ENCODE measurements at regions not wholly inside any gene's neighbourhood (a gene's known extent, or its start where the extent isn't known, plus 50 kb on each side); places are given as distances from the start of the nearest gene placed in this dataset.
"Not testable (repeated sequence)": the region's sequence is repeated elsewhere in the genome, so short reads cannot be mapped to it uniquely, and the experiment has no call there.

DNA sequence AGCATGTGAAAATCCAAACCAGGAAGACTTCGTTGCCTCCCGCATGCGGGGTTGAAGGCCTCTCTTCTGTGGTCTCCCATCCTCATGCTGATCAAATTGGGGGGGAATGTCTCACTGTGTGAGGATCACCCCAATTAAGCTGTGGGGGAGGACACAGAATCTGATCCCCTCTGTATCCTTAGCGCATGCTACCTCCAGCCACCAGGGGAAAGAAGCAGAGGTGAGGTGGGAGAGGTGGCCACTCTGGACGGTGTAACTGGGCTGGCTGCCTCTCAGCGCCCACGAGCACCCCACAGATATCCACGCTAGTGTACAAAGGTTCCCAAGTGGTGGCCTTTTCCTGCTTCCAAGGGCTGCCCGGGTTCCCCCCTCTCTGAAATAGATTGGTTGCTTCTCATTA, 177.6 kb upstream of the PLGLB1 start:
- not testable (repeated sequence) for DNase-seq

DNA sequence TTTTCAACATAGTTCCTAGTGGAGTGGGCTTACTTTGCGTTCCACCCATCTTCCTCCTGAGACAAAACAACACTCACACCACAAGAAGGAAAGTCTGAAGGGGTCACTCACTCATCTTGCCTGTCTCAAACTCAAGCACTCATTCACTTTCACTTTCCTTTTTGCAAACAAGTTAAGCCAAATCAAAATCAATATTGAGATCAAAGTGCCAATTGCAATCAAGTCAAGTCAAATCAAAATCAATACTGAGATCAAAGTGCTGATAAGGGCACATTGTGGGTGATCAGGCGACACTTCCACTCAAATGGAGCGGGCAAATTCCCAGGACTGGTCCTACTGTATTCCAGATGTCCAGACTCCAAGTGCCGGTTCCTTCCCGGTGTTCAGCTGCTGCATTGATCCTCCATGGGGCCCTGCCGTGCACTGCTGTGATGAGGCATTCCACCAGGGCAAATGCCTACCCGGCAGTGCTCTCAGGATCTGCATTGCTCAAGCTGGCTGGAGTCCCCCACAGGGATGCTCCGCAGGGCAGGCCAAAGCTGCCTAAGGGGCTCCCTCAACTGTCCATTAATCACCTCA, 183.0 kb upstream of the PLGLB1 start:
- not testable (repeated sequence) for DNase-seq

DNA sequence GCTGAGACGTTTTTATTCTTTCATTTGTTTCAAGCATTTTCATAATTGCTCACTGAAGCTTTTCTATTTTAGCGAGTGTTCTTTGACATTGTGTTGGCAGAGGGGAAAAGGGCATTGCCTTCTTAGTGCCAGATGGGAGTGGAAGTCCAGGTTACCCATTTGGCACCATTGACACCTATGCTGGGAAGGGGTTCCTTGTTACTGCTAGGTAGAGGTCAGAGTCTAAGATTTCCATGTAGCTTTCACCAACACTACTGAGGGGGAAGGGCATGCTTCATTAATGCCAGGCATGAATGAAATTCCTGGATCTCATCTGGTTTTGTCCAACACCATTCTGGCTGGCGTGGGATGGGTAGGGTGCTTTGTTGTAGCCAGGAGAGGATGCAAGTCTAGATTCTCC, 191.3 kb upstream of the PLGLB1 start:
- DNase-seq: not testable (repeated sequence)

DNA sequence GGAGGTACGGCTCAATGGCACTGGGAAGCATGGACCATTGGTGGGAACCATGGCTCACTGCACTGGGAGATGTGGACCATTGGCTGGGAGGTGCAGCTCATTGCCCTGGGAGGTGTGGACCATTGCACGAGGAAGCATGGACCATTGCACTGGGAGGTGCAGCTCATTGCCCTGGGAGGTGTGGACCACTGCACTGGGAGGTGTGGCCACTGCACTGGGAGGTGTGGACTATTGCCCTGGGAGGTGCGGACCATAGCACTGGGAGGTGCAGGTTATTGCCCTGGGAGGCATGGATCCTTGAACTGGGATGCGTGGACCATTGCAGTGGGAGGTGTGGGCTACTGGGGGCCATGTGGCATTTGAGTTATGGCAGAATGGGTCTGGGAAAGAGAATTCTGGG, 195.4 kb upstream of the PLGLB1 start:
- DNase-seq: not testable (repeated sequence)

DNA sequence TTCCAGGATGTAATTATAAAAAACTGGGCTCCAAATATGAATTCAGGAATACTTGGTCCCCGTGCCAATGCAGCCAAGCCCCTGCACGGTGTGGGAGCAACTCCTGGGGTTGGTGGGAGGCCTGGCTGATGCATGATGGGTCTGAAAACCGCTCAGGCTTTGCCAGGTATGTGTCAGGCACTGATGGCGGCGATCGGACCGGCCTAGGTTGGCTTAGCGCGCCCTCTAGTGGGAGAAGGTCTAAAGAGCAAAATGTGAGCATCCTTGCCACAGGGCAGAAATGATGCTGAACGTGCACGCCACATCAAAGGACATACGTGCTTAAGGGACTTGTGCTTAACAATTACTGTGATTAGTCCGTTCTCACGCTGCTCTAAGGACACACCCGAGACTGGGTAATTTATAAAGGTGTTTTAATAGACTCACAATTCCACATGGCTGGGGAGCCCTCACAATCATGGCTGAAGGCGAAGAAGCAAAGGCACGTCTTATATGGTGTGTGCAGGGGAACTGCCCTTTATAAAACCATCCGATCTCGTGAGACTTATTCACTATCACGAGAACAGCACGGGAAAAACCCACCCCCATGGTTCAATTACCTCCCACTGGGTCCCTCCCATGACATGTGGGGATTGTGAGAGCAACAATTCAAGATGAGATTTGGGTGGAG, 196.2 kb upstream of the PLGLB1 start:
- DNase-seq: not testable (repeated sequence)

DNA sequence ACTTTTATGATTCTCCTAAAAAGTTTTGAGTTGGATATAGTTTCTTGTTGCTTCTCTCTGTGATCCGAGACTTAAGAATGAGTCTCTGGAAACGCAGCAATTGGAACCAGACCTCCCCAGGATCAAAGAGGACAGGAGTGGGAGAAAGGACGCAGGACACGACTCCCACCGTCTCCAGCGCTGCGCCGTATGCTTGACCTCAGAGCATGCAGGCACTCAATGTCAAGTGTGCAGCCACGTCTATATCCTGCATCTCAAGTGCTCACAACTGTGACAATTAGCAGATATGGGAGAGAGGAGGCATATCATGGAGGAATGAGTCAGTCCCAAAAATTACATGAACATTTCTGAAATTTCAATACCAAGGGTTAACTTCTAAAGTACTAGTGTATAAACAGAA, 199.0 kb upstream of the PLGLB1 start:
- not testable (repeated sequence) for DNase-seq

DNA sequence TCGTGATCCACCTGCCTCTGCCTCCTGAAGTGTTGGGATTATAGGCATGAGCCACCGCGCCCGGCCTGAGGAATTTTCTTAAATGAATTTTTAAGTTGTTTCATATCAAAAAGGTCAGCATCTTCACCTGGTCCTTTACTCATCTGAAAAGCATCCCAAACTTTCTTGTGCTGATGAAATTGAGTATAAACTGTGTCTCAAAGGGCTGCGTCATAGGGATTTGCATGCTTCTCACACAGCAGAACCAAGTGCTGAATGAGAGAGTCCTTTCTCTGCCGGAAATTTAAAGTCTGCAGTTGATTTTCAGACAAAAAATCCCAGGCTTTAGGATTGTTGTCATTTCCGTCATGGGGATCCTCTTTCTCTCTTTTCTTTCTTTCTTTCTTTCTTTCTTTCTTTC, 200.5 kb upstream of the PLGLB1 start:
- not testable (repeated sequence) for DNase-seq

DNA sequence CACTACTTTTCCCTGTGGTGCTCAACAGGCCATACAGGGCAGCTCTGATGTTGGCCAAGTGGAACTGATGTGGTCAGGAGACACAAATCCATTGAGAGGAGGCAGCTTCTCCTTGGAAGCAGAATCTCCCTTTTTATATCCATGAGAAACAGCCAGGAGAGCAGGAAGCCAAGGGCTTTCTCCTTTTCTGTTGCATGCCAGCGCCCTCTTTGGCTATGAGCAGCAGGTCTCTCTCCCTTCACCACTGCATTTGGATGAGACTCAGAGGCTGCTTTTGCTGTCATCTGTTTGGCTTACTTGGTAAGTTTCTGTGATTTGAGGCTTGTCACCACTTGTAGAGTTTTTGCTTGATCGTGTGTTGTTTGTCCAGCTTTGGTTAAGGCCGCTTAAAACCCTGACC, 202.2 kb upstream of the PLGLB1 start:
- DNase-seq: not testable (repeated sequence)

DNA sequence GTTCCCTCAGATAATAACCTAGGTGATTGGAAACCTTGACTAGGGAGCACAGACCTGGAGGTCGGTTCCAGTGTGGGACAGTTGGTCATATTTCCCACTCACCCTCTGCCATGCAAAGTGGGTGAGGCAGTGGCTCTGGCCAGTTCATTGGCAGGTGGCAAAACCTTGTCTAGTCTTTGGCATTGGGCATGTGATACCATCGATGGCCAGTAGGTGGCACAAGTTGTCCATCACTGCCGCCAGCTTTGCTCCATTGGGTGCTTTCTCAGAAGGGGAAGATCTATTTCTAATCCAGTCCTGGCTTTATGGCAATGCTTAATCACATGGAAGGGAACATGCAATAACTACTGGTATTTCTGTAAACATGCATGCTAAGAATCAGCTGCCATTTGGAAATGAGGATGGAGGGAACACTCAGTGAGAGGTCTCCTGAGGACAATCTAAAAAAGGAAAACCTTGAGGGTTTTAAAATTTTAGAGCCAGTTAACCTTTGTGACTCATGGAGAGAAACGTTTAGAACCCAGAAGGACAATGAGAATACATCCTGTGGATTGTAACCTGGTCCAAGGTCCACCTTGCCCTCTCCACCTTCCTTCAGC, 207.5 kb upstream of the PLGLB1 start:
- DNase-seq: not testable (repeated sequence)

DNA sequence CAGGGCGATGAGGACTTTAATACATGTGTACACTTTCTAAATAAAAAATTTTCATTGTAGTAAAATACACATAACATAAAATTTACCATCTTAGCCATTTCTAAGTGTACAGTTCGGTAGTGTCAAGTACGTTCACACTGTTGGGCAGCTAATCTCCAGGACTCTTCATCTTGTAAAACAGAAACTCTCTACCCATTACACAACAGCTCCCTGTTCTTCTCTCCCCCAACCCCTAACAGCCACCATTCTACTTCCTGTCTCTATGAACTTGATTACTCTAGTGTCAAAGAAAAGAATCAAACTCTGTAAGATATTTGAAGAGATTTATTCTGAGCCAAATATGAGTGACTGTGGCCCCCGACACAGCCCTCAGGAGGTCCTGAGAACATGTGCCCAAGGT, 208.3 kb upstream of the PLGLB1 start:
- peak; percentile 10 for DNase-seq

DNA sequence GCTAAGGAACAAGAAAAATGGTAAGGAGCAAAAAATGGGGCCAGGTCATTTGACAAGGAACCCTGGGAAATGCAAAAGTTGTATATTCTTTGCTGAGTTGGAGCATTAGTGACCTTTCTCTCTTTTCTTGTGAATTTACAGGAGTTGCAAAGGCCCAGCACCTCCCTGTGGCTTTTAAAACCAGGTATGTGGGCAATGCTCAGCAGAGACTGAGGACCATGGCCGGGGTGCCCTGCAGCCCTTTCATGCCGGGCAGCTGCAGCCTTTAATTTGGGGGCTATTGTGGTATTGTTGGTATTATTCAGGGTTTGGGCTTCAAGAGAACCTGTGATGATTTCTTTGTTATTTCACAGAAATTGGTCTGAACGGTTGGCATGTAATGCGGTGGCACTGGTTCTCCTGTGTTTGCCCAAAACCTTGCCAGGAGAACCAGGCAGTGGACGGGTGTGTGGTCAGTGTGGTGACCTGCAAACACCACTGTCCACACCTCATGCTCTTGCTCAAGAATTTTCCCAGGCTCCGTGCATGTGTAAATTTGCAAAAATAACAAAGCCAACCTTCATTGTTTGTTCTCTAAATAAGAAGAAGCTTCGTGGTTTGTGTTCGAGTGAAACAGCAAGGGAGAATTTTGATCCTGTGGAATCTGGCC, 213.8 kb upstream of the PLGLB1 start:
- not testable (repeated sequence) for DNase-seq

DNA sequence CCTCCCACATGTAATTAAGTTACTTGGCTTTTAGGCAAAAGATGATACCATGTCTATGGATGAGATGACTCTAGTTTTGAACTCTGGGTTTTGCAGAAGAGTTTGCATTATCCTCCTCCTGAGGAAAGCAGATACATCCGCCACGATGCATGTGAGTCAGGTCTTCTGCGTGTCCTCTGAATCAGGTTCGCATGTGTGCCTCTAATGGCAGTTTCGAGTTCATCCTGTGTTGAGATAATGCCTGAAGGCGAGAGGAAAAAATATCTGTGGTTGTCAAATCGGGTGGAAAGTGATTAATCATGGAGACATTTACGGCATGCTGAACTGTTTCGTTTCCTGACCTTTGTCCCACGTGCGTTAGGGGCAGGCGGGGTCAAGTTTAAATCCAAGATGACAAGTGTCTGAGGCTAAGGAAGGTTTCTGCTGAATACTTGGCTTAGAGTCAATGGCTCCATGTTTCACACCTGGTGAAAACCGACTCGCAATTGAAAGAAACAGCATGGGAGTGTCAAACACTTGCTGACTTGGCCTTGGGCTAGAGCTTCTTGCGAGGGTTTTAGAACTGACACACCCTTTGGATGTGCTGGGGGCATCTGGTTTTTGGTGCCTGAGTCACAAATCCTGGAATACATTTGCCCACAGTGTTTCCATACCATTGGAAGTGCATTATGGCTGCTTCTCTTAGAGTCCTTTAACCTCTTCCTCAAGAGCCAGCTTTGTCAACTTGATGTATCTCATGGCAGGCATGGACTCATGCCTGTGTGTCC, 216.1 kb upstream of the PLGLB1 start:
- DNase-seq: not testable (repeated sequence)

DNA sequence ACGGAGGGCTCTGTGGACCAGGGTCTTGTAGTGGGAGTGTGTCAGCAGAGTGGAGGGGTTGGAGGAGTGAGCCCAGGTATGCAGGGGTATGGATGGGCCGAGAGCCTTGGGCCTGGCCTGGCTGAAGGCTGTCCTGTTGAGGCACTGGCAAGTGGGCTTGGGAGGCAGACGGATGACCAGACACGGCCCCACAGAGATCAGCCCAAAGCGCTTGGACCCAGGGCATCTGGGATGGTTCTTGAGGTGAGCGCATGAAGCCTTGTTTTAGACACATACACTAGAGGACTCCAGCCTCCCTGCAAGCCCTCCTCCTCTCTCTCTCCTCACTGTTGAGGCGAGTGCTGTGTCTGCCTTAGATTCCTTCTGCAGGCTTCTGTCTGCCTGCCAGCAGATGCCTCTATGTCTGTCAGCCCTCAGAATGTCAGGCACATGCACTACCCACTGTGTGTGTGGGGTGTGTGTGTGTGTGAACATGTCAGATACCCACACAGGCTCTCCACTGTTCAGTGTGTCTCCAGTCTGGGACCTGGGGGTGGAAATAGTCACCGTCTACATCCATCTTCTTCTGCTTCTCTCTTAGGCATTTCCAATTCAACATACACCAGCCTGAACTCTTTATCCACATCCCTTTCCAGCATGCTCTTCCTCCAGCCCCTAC, 218.0 kb upstream of the PLGLB1 start:
- DNase-seq: not testable (repeated sequence)

DNA sequence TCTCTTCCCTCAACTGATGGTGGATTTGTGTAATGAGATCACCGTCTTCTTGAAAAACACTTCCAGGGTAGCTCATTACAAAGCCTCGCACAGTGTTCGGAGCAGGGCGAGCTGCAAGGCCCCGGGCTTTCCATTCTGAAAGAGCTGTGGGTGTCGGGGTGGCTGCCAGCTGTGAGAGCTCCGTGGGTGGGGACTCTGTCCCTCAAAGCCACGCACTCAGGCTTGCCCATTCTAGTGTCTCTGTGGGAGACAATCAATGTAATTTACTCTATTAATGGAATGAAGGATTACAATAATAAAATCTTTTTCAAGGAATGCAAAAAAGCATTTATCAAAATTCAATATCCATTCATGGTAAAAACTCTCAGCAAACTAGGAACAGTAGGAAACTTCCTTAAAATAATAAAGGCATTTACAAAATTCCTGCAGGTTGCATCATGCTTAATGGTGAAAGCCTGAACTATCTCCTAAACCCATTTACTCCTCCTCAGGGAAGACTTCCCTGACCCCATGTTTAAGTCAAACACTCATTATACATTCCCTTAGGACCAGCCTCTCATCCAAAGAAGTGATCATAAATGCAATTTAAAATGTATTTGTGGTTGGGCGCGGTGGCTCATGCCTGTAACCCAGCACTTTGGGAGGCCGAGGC, 224.5 kb upstream of the PLGLB1 start:
- DNase-seq: not testable (repeated sequence)

DNA sequence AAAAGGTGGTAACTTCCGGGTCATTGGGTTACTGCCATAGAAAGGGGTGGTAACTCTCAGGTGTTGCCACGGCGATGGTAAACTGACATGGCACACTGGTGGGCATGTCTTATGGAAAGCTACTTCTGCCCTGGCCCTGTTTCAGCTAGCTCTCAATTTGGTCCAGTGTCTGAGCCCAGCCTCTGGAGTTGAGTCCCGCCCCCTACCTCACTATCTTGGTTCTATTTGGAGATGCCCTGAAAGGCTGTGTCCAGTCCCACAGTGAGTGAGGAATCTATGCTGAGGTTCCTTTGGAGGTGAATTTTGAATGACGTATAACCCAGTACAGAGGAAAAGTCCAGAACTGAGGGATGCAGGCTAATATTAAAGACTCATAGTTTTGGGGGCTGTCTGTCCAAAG, 230.4 kb upstream of the PLGLB1 start:
- not testable (repeated sequence) for DNase-seq

DNA sequence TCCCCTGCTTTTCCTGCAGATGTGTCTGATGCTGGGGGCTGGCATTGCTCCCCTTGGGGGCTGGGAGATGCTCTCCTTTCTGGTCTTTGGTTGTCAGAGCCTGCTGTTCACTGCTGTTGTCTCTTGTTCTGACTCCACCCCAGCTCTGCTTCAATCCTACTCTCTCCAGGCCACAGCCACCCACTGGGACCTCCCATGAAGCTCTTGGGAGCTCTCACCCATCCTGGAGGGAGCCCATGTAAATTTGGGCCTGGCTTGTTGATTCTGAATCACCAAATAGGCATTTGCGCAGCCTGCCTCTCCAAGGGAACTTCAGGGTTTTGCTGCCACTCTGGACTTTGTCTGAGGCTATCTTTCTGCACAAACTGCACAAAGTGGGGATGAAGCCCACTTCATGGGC, 232.9 kb upstream of the PLGLB1 start:
- not testable (repeated sequence) for DNase-seq

DNA sequence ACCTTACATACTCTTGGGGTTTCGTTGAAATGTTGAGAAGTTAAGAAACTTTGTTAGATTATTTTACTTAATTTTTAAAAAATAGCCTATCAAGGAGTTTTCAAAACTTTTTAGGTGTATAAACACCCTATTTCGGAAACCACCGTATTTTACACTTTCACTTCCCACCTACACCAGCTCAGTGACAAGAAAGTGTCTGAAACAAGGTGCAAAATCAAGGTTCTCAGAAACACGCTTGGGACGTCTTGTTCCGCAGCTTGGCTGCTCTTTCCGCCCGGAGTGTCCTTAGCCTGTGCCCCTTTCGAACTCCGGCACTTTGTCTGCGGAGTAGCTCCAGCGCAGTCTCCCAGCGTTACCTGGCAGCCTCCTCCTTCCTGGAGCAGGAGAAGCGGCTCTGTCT, 233.8 kb upstream of the PLGLB1 start:
- DNase-seq: not testable (repeated sequence)

DNA sequence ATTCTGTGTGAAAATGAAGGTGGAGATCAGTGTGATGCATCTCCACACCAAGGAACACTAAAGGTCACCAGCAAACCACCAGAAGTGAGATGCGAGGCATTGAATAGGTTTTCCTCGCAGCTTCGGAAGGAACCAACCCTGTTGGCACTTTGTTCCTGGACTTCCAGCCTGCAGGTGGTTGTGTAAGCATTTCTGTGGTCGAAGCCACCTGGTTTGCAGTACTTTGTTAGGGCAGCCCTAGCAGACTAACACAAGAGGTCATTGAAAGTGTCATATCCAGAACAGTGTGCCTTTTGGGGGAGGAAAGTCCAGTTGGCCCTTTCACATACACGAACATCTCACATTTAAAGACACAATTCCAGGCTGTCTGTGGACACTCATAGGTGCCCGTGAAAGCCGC, 237.2 kb upstream of the PLGLB1 start:
- not testable (repeated sequence) for DNase-seq

DNA sequence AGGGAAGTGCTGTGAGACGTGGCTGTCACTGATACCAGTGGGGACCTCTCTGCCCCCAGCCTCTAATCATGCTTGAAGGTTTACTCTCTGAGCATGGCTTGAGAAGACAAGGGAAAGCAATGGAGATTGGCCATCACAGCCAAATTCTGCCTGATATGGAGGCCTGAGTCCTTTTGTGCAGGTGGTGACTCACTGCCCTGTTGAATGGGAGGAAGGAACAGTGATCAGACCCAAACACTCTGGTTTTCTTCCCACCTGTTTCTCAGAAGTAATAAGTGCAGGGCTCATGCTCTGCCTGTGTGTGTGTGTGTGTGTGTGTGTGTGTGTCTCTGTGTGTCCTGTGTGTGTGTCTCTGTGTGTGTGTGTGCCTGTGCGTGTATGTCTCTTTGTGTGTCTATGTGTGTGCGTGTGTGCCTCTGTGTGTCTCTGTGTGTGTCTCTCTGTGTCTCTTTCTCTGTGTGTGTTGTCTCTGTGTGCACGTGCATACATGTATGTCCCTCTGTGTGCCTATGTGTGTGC, 240.6 kb upstream of the PLGLB1 start:
- not testable (repeated sequence) for DNase-seq

DNA sequence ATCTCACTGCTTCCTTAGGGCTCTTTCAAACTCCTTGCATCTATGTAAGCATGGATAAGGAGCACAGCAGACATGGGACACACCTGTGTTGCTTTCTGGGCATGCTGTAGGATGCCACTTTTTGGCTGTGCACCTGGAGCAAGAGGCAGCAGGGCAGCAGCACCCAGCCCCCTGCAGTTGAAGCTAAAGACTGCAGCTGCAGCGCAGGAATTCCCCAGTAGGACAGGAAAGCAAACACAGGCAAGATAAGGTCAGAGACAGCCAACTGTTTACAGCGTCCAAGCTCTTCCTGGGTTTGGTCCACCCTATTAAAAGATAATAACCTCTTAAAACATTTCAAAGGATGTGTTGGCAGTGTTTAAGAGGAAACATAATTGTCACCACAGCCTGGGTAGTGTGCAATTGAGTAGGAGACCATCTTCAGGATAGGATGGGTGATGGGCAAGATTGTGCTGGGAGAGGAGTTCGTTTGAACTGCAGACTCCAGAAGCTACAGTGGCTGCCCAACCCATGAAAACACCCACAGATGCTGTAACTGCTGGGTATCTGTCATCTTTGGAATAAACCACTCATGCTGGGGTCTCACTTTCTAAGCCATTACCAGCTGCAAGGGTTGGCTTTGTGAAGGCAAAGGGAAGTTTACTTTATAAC, 242.3 kb upstream of the PLGLB1 start:
- DNase-seq: not testable (repeated sequence)

DNA sequence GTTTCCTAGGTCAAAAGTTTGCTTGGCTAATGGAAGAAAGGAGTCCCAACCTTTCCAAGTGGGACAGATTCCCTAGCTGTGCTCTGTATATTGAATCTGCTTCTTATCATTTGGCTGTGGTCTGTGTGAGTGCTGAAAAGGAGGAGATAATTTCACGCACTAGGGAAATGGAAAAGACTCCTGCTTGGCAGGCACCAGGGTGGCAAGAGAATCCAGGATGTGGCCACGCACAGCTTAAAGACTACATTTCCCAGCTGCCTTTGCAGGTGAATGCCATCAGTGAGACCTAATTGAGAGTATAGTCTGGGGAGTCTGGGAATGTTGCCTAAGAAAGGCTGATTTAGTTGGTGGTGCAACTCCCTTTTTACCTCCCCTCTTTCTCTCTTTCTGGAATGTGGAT, 253.5 kb upstream of the PLGLB1 start:
- not testable (repeated sequence) for DNase-seq

All from hematopoietic multipotent progenitor cell treated with erythropoietin and hydrocortisone succinate and interleukin-3 and kit ligand, for 4 days (in vitro differentiated cells).